ENCODE measurements at regions not wholly inside any gene's neighbourhood (a gene's known extent, or its start where the extent isn't known, plus 50 kb on each side); places are given as distances from the start of the nearest gene placed in this dataset.

GRCh38 chr15:95368755-95369601 is 961.5 kb upstream of the NR2F2 start (continued):
- no peak for TF ChIP-seq CHD7 (IDR thresholded peaks at IDR 0.05; ENCODE audit: insufficient replicate concordance, low read length)
- no peak for TF ChIP-seq SRF (IDR thresholded peaks at IDR 0.05; ENCODE audit: low read depth, low read length)
- TF ChIP-seq SIRT6 (IDR thresholded peaks at IDR 0.05; ENCODE audit: low read length) = no peak
- no peak for TF ChIP-seq POLR2A (IDR thresholded peaks at IDR 0.05; ENCODE audit: control extremely low read depth in 1 of 2, low read depth in 2 of 2, low read length in 2 of 2)
- no peak for TF ChIP-seq BCL11A (IDR thresholded peaks at IDR 0.05; ENCODE audit: low read depth in 2 of 2, low read length in 2 of 2)
- TF ChIP-seq MAFK (IDR thresholded peaks at IDR 0.05; ENCODE audit: low read depth, low read length) = no peak
- no peak for TF ChIP-seq JUN (IDR thresholded peaks at IDR 0.05; ENCODE audit: low read depth, low read length)
- TF ChIP-seq SAP30 (IDR thresholded peaks at IDR 0.05; ENCODE audit: insufficient read depth, insufficient replicate concordance, low read length) = no peak
- TF ChIP-seq EGR1 (IDR thresholded peaks at IDR 0.05; ENCODE audit: borderline replicate concordance, low read depth, low read length) = no peak
- TF ChIP-seq USF2 (IDR thresholded peaks at IDR 0.05; ENCODE audit: low read length) = no peak

All from H1 (cell line).